AG04449 (cell line): ENCODE measurements at regions not wholly inside any gene's neighbourhood (a gene's known extent, or its start where the extent isn't known, plus 50 kb on each side); places are given as distances from the start of the nearest gene placed in this dataset.

ENCODE experiments used
- CTCF ChIA-PET: fragments of 350-600 bp; formaldehyde crosslinking; extraction: SDS; loops from one replicate; lab custom pipeline; 2021; ENCODE audit warnings: antibody characterized with exemption; lab: Yijun Ruan, JAX
- POLR2A ChIA-PET: fragments of 400-600, 350-600 bp; formaldehyde crosslinking; extraction: SDS; loops from one replicate; lab custom pipeline; 2020; ENCODE audit warnings: antibody characterized with exemption, inconsistent platforms; lab: Yijun Ruan, JAX
- DNase-seq: peaks from one replicate; pipeline ENCODE4 v3.0.0-alpha.2; 2010; ENCODE audit warnings: low read depth, low spot score
- H3K4me3 ChIP-seq: 2 replicates; pipeline ENCODE4 v1.5.1; 2011; ENCODE audit warnings: low read depth, mild to moderate bottlenecking, control low read depth, low read length
- CTCF ChIP-seq: IDR thresholded peaks from one replicate; pipeline ENCODE4 v1.5.1; 2011; ENCODE audit warnings: mild to moderate bottlenecking, moderate library complexity, low read length, control low read depth, inconsistent platforms; ENCODE audit not compliant: insufficient read depth; ENCODE audit errors: missing control alignments

- no peak overlapping the region for H3K4me3 ChIP-seq
- DNase-seq = no peak
- TF ChIP-seq CTCF = no peak
- POLR2A ChIA-PET = no interaction called here
- CTCF ChIA-PET = no interaction called here
Measured at GRCh38 chr11:20311444-20311843, 52.1 kb upstream of the HTATIP2 start.

GRCh38 chr11:20310596-20311394 is 52.7 kb upstream of the HTATIP2 start:
- POLR2A ChIA-PET = no interaction called here
- no peak for DNase-seq
- no peak overlapping the region for H3K4me3 ChIP-seq
- TF ChIP-seq CTCF = no peak
- CTCF ChIA-PET = no interaction called here

GRCh38 chr11:20310137-20310536 is 53.4 kb upstream of the HTATIP2 start:
- ChIA-PET POLR2A (no interaction called here), CTCF (no interaction called here)
- TF ChIP-seq CTCF = no peak
- DNase-seq = no peak
- H3K4me3 ChIP-seq = no peak overlapping the region

- ChIA-PET POLR2A (no interaction called here), CTCF (no interaction called here)
- DNase-seq = no peak
- no peak overlapping the region for H3K4me3 ChIP-seq
- TF ChIP-seq CTCF = no peak
Measured at GRCh38 chr11:20309231-20310025, 54.1 kb upstream of the HTATIP2 start.

GRCh38 chr11:20308601-20309000 is 54.9 kb upstream of the HTATIP2 start:
- TF ChIP-seq CTCF = no peak
- ChIA-PET CTCF (interaction anchor here (1.5 to 1.8 kb wide), 2 partner anchors 45 to 47 kb away, joined by 3 to 4 read pairs; no protein-coding TSS in a partner anchor), POLR2A (no interaction called here)
- no peak overlapping the region for H3K4me3 ChIP-seq
- no peak for DNase-seq

- TF ChIP-seq CTCF = no peak
- H3K4me3 ChIP-seq = no peak overlapping the region
- POLR2A ChIA-PET = no interaction called here
- CTCF ChIA-PET = no interaction called here
- no peak for DNase-seq
Measured at GRCh38 chr11:20303391-20303965, 60.0 kb upstream of the HTATIP2 start.
